Activated CD8-positive, alpha-beta memory T cell treated with anti-CD3 and anti-CD28 coated beads for 48 hours (primary cell): ENCODE measurements at regions not wholly inside any gene's neighbourhood (a gene's known extent, or its start where the extent isn't known, plus 50 kb on each side); places are given as distances from the start of the nearest gene placed in this dataset.
"Not testable (repeated sequence)": the region's sequence is repeated elsewhere in the genome, so short reads cannot be mapped to it uniquely, and the experiment has no call there.

Source experiments
- DNase-seq, 3 experiments: peaks; one replicate each; pipeline ENCODE4 v3.0.0-alpha.2; 2020; ENCODE audit warnings: low read depth in 2 of 3, low spot score in 2 of 3

DNA sequence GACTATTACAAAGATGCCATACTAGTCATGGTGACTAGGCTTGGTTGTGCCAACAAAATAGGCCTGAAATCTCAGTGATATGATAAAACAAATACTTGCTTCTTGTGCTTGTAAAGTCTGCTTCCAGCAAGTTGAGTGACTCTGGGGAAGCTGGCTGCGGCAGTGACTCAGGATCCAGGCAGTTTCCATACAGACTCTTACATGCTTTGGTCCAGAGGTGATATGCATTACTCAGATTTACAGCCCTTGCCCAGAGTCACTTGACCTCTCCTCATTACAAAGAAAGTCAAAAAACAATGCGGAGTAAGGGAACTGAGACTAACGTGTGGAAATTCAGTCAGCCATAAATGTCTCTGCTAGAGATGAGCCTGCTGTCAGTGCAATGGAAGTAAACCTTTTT, 387.5 kb downstream of the KCNA4 start:
- DNase-seq: no peak

DNA sequence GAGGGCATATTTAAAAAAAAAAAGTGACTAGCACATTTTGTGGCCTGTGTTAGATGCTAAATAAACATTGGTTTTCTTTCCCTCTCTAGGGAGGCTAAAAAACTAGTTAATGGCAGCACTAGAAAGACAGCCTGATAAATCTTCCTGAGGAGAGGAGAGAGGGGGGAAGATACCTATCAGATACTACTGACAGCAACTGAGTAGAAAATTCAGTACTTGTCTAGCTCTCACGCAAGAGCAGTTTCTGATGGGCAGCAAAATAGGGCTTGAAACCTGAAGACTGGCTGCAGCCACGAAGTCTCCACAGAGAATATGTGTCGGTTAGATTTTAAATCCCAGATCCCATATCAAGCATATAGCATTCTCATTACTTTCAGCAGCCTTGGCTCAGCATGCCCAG, 388.2 kb downstream of the KCNA4 start:
- no peak for DNase-seq

DNA sequence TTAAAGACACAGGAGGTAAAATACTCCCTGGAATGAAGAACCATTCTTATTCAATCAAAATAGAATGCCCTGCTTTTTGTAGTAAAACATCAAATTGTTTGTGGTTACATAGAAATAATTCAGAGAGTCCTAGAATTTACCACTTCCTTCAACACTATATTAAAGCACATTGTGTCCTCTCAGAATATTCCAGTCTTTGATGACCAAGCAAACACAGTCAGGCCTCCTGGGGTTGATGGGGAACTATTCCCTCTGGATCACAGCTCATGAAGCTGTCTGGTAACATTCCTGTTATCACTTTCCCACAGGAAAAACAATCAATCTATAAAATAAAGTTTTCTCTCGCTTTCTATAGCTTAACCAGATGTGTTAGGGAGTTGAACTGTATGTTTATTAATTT, 389.3 kb downstream of the KCNA4 start:
- DNase-seq: no peak

DNA sequence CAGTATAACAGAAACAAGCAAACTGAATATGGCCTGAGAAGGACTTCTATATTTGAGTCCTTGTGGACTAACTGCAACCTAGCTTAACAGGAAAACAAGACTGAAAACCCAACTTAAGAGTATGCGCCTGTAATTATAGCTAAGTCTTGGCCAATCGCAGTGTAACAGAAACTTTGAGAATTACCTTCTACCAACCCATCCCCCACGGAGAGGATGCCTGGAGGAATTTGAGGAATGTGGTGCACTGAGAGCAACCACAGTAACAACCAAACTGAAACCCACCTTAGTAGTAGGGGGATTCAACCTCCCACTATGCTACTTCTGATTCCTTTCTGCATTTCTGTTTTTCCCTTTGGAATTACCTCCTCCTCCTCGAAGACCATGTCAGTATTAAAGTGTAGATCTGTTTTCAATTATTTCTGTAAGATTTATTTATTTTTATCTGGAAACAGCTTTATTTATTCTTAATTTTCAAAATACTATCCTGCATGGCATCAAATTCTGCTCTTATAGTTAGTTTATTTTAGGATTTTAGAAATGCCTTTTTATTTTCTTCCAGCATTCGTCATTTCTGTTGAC, 393.6 kb downstream of the KCNA4 start:
- DNase-seq: no peak

DNA sequence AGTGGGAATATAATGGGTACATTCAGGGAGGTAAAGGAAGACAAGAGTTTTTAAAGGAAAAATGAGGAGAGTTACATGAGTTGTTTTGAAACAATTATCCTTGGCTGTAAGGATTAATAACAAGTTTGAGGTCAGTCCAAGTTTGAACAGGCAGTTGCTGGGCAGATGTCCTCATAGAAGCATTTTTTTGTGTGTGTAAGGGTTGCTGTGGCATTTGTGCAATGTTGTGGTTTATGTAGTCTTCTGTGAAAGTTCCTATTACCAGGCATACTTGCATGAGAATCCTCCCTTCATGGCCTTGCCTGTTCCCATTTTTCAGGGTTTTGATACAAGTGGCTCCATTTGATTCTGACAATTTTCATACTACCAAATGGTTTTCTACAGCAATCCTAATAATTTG, 400.2 kb downstream of the KCNA4 start:
- no peak for DNase-seq

DNA sequence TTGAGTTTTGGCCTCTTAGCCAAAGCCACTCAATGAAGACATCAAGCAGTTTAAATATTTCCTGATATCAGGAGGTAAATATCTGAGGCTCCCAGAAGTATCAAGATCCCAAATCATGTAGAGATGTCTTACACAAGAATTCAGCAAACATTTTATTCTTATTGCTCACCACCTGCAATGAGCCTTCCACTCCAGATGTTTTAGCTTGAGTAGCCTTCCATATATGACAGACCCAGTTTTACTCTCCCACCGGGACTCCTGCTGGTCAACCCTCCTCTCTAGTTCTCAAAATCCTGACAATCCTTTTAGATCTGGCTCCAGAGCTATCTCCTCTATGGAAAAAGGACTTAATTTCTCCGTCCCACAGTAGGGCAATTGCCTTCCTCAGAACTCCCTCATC, 404.4 kb downstream of the KCNA4 start:
- no peak for DNase-seq

DNA sequence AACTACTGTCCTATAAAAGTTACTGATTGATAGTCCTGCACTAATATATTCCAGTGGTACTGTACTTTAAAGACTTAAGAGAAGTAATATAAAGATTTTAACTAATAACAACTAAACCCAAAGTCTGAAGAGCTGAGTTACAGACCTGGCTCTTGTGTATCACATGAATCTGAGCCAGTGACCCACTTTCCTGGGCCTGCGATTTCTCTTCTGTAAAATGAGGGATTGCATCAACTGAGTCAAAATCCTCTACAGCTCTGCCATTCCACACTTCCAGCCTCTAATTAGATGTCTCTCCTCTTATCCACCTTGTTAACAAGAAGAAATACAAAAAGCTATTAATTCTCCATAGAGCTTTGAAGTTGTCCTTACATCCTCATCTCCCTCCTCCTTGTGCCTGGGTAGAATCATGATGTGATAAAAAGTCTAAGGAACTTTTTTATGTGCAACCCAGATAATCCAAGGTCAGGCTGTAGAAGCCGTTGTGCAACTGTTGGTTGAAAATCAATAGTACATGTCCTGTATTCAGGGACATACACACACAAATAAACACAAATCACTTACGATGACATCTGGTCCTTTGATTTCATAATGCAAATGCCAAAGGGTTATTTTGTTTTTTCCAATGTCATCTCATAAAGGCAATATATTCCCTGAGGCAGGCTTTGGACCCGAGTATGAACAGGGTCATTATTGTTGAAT, 410.3 kb downstream of the KCNA4 start:
- DNase-seq: no peak

DNA sequence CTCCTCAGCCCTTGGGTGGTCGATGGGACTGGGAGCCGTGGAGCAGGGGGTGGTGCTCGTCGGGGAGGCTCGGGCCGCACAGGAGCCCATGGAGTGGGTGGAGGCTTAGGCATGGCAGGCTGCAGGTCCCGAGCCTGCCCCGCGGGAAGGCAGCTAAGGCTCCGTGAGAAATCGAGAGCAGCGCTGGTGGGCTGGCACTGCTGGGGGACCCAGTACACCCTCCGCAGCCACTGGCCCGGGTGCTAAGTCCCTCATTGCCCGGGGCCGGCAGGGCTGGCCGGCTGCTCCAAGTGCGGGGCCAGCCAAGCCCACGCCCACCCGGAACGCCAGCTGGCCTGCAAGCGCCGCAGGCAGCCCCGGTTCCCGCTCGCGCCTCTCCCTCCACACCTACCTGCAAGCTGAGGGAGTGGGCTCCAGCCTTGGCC, 416.7 kb downstream of the KCNA4 start:
- DNase-seq: not testable (repeated sequence)

DNA sequence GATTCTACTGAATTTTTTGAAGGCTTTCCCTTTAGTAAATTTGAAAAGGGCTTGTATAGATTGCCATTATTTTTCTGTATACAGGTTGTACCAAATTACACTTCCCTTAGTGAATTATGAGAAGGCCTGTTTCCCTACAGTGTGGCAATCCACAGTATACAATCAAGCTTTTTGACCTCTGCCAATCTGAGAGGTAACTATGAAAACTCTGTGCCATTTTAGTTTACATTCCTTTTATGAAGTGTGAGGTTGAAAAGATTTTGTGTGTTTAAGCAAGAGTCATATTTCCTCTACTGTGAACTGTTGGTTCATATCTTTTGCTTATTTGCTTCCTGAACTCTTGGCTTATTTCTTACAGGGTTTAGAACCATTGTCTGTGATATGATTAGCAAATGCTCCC, 432.5 kb downstream of the KCNA4 start:
- no peak for DNase-seq

DNA sequence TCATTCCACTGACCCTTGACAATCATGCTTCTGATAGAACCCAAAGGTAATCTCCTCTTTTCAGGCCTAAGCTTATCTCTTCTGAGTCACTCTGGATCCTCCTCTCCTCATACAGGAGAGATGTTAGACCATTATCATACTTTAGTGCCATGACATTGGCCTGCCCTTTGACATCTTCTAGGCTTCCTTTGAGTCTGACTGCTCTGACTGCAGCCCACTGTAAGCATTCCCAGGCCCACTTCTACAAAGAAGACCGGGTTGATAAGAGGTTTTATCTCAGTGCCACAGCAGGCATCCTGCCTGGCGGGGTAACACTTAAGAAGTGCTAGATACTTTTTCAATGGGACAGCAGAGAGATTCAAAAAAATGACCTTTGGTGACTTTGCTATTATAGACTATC, 438.0 kb downstream of the KCNA4 start:
- DNase-seq: no peak

DNA sequence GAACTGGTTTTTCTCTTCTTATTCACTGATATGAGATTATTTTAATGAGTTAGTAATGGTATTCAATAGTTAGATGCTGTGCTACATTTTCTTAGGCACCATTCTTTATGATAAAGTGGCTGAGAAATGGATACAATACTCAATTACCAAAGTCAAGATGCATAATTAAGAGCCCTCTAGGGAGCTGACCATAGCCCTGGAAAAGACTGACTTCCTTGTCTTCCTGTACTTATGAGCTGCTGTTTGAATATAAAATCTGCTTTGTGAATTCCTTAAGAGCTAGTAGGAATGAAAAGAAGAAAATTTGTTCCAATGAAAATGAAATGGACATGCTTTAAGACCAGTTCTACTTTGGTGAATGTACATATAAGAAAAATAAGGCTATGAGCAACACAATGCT, 452.3 kb downstream of the KCNA4 start:
- DNase-seq: no peak

DNA sequence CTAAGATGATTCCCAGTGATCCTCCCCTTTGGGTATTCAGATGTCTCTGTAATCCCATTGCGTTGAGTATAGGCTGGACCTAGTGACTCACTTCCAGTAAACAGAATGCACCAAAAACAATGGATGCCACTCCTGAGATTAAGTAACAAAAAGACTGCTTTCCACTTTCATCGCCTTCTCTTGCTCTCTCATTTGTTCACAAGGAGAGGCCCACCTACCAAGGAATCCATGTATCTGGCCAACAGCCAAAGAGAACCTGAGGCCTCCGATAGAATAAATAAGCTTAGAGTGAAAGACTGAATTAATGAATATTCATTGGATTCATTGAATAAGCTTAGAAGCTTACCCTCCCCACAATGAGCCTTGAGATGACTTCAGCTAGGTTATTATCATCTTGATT, 454.6 kb downstream of the KCNA4 start:
- DNase-seq: no peak

DNA sequence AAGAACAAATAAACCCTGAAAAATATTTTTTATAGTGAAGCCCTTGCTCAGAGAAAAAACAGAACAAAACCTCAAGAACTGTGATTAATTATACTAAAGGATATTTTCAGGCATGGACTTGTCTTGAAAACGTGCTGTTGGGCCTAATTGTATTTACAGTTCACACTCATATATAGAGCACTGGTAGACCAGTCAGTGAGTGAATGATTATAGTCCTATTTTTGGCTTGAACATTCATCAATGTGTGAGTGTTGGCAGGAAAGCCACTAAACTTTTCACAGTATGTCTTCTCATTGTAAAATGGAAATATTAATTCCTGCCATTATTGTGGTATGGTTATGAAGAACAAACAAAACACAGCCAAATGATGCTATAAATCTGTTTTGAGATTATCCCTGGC, 462.8 kb downstream of the KCNA4 start:
- no peak for DNase-seq

DNA sequence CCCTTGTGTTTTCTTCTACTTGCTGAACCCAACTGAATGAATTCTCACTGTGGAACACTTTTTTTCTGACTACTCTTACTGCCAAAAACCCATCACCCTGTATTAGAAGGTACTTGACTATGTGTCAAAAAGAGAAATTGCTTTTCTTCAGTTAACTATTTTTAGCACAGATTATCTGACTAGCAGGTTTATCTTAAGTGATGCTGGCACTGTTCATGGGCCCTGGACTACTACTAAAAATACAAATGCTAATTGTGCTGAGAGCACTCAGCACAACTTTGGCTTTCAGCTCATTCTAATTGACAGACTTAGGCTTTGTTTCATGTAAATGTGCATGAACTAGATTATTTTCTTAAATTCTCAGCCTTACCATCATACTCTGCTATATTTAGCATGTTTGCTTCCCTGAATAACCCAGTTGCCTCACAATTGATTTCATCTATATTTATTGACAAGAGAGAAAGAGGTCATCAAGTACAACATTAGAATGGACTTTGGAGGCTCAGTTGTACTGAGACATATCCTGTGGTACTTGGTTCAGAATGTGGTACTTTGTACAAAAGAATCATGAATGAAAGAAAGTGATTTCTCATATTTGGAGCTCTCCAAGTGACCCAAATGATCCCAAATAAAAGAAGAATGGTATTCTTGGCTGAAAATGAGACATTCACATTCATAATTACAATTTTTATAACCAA, 478.3 kb downstream of the KCNA4 start:
- DNase-seq: no peak

DNA sequence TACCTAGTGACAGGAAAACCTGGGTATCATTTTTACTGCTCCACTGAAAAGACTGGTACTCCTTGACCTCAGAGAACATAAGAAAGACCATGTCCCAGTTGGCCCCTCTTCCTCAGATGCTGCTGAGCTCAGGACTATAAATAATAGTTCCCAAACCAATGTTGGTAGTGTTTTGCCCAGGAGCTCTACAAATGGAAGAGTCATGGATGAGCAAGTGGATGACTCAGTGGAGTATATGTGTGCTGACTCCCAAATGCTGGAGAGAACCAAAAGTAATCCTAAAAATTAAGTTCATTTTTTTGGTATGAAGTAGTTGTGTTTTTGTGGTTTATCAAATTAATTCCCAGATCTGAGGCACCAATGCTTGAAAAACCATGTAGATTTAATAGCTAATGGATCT, 482.0 kb downstream of the KCNA4 start:
- DNase-seq: no peak

DNA sequence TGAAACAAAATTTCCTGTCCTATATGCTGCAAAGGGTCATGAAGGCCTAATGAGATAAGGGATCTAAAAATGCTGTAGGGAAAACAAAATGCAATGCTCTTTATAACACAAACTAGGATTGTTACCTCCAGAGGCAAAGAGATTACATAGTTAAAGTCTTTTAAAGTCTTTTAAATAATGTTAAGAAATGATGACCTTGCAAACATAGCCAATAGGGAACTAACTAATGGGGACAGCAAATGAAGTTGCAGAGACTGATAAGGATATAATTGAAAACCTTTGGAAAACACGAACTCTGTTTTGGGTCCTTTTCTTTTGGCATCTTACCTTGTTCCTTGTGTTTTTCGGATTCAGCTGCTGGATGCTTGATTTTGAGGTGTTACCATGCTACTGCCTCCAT, 485.9 kb downstream of the KCNA4 start:
- DNase-seq: no peak

DNA sequence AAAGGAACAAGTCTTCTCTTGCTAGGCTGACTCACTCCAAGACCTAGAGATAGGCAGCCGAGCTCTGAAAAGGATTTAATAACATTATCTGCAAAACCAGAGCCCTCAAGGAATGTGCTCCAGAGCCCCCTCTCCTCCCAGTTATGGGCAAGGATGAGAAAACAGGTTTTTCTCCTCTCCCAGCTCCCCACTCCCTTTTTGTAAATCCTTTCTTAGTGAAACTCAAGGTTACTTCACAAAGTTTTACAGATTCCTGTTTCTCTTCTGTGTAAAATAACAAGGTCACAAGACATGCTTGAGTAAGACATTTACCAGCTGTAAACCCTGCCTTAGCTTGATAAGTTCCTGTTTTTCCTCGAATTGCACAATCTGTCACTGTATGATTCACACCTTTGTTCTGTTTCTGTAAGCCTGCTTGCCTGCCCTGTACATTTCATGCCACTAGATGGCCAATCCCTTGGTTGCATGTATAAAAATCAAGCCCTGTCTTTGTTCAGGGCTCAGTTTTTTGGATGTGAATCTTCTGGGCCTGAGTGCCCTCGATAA, 489.4 kb downstream of the KCNA4 start:
- DNase-seq: no peak

DNA sequence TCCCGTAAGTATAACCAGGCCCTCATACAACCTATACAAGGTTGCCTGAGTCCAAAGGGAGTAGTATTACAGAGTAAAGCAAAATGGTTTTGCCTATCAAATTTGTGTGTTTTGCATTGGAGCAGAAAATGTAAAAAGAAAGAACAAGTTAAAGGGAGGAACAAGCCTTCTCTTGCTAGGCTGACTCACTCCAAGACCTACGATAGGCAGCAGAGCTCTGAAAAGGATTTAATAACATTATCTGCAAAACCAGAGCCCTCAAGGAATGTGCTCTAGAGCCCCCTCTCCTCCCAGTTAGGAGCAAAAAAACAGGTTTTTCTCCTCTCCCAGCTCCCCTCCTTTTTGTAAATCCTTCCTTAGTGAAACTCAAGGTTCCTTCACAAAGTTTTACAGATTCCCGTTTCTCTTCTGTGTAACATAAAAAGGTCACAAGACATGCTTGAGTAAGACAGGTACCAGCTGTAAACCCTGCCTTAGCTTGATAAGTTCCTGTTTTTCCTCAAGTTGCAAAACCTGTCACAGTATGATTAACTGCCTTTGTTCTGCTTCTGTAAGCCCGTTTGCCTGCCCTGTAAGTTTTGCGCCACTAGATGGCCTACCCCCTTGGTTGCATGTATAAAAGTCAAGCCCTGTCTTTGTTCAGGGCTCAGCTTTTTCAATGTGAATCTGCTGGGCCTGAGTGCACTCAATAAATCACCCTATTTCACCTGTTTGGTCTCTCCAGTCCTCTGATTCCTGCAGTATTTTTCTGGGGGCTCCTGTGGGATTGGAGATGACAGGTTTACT, 498.2 kb downstream of the KCNA4 start:
- no peak for DNase-seq

DNA sequence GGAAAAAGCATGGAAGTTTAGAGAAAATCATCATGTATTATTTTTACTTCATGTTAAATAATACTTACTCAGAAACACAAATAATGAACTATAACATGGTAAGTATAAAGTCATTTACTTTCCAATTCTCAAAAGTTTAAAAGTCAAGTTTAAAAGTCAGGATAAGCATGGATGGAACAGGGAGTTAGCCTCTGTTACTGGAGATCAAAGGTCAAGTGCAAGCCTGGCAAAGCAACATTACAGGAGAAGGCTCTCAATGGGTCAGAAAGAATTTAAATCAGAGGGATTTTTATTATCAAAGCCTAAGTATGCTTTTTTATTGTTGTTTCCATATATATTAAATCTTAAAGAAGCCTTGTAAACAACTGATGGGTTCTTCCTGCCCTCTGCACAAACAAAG, 505.4 kb downstream of the KCNA4 start:
- no peak for DNase-seq

DNA sequence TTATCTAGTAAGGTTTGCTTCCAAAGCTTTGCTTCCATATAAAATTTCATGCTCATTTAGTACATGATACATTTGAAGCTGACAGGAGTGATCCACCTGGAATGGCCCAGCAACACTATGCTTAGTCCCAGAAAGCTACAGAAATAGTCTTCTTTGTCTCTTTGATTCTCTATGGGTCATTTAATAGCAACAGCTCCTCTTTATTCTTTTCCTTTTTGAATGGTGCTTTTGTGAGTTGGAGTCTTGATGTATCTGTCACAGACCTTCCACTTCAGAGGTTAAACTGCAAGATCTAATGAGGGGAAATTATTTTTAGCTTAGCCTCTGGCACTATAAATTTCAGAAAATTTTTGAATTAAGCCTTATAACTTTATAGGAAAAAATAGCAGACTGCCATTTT, 509.5 kb downstream of the KCNA4 start:
- no peak for DNase-seq

DNA sequence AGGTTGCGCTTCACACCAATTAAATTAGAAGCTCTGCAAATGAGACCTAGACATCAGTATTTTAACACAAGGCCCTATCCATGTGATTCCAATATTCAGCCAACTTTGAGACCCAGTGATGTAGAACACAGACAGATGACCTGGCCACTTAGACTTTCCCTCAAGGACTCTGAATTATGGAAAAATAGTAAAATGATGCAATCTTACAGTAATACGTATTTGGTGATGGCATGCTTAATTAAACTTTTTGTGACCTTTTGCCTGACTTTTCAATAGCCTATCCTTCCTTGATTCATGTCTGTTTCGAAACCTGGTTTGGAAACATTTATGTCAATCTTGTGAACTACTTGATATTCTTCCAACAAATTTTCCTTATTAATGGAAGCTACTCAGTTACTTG, 521.2 kb downstream of the KCNA4 start:
- no peak for DNase-seq

DNA sequence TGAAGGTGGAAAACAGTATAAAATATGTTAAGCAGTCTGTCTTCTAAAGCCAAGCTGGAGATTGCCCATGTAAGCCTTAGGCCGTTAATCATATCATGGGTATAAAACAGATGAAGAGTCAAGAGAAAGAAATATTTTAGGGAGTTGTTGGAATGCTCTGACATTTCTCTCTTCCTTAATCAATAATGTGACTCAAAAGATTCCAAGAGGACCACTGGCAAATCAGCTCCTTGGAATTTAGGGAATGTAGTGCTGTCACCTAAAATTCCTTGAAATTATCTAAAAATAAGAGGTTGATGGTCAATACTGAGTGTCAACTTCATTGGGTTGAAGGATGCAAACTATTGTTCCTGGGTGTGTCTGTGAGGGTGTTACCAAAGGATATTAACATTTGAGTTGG, 525.9 kb downstream of the KCNA4 start:
- no peak for DNase-seq
